Middle frontal gyrus (tissue), 1 donor: ENCODE measurements at regions not wholly inside any gene's neighbourhood (a gene's known extent, or its start where the extent isn't known, plus 50 kb on each side); places are given as distances from the start of the nearest gene placed in this dataset.

Experiments used
- DNase-seq: peaks from one replicate; pipeline ENCODE4 v3.0.0-alpha.2; 2015; ENCODE audit warnings: low spot score; ENCODE audit errors: extremely low spot score

DNA sequence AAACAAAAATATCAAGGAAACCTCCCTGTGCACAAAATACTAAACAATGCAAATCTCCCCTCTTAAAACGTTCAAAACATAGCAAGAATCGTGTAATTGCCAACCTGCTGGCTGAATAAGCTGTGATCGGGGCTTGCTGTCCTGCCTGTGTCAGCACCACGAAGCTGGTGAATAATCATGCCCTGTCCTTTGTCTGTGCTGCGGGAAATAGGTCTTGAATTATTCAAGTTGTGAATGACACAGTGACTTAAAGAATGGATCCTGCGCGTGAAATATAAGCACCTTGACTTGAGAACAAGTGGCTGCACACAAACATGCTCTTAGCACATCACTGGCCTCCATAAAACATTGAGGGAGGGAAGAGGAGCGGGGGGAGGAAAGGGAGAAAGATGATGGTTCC lies 130.2 kb downstream of the OAT start:
- no peak for DNase-seq

DNA sequence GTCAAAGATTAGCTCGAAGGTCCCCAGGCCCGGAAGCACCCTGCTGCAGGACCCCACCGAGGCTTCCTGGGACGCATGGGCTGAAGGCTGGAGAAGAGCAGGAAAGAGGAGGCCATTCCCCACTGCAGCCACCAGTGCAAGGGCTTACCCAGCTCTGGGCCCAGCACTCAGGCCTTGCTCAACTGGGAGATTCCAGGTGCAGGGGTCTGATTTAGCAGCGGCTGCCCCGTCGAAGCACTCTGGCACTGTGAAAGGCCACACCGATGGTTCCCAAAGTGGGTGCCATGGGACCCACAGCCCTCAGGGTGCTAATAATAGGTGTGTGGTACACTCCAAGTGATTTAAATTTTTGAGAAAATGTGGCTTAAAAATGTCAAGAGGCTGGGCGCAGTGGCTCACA lies 130.9 kb downstream of the OAT start:
- no peak for DNase-seq

GRCh38 chr10:124287071-124287685 lies 131.5 kb downstream of the OAT start:
- DNase-seq, result no peak

DNA sequence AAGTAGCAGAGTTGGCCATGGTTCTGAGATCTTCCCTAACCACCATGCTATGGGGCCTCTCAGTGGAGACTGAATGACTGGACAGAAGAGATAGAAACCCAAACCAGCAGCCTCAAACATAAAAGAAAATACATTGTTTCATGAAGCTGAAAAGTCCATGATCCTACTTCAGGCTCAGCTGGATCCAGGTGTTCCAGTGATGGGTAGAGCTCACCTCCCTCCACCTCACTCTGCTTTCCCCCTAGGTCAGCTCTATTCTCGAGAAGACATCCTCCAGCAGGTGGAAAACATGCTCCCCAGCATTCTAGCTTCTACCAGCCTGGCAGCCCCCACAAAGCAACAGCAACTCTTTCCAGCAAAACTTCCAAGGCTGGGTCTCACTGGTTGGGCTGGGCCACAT lies 132.1 kb downstream of the OAT start:
- no peak for DNase-seq

DNA sequence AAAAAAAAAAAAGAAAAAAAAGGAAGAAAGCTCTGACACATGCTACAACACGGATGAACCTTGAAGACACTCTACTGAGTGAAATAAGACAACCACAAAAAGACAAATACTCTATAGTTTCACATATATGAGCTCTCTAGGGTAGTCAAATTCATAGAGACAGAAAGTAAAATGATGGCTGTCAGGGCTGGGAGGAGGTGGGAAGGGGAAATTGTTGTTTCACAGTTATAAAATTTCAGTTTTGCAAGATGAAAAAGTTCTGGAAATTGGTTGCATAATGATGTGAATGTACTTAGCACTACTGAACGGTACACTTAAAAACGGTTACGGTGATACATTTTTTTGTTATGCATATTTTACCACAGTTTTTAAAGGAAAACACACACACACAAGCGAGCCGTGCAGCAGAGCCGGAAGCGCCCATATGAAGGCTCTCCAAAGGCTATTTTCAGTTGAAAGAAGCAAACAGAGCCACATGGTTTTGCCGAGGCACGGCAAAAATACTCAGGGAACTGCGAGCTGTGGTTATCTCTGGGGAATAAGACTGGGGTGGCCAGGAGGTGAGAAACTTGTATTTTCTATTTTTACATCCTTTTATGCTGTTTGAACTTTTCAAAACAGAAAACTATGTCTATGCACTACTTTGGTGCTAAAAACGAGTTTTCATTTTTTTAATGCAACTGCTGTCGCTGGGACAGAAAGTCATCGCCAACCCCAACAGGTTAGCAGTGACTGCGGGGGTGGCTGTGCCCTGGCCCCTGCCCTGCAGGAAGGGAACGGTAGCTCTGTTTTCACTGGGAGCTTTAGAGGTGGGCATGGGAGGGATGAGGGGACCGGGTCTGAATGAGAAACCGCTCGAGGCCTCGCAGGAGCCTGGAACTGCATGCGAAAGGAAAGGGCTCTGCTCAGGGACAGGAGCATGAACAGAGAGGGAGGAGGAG lies 132.9 kb downstream of the OAT start:
- peak; percentile 6 for DNase-seq

DNA sequence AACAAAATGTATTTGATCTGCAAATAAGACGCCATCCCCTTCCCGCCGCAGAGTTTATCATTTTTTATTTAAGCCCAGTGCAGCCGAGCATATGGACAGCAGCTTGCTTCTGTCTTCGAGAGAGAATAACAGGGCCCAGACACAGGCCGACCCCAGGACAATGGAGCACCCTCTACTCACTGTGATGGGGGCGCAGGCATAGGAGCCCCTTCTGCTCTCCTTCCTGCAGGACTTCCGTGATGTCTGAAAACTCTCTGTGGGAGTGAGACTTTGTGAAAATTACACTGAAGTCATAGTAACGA lies 134.8 kb downstream of the OAT start:
- no peak for DNase-seq

GRCh38 chr10:124283215-124283948 lies 135.3 kb downstream of the OAT start:
- no peak for DNase-seq

- DNase-seq, result no peak
Measured at GRCh38 chr10:124282326-124282725, 136.4 kb downstream of the OAT start.

DNA sequence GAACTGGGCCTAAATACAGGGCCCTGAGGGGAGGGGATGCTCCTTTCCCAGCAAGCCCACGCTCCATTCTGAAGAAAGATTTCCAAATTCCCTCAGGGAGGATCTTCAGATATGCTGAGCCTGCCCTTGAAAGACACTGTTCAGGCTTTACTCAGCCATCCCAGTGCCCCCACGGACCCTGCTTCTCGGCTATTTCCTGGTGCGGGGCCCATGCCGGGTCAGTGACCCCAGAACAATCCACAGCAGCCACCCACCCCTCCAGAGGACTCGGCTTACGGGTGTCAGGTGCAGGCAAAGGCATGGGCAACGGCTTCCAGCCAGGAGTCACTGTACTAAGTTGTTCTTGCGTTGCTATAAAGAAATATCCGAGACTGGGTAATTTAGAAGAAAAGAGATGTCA lies 137.1 kb downstream of the OAT start:
- DNase-seq, result no peak

- DNase-seq, result no peak
Measured at GRCh38 chr10:124280916-124281315, 137.8 kb downstream of the OAT start.

GRCh38 chr10:124279882-124280281 lies 138.8 kb downstream of the OAT start:
- no peak for DNase-seq

GRCh38 chr10:124279298-124279697 lies 139.4 kb downstream of the OAT start:
- no peak for DNase-seq

- no peak for DNase-seq
Measured at GRCh38 chr10:124278356-124278755, 140.4 kb downstream of the OAT start.

DNA sequence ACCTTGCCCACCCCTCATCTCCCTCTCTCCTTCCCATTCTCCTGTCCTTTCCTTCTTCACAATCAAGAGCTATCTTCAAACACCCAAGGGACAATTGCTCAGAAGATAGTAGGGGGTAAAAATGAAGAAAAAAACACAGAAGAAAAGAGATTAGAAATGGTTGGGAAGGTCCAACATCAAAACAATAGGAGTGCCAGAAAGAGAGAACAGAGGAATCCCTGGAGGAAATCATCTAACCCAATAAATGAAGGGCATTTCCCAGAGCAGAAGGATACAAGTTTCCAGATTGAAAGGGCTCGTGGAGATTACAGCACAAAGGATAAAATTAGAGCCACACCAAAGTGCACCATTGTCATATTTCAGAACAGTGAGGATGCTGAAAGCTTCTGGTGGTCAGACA lies 145.6 kb downstream of the OAT start:
- no peak for DNase-seq

- DNase-seq, result no peak
Measured at GRCh38 chr10:124271676-124272075, 147.0 kb downstream of the OAT start.

GRCh38 chr10:124270530-124271327 lies 148.0 kb downstream of the OAT start:
- no peak for DNase-seq

GRCh38 chr10:124268976-124269375 lies 149.7 kb downstream of the OAT start:
- no peak for DNase-seq

DNA sequence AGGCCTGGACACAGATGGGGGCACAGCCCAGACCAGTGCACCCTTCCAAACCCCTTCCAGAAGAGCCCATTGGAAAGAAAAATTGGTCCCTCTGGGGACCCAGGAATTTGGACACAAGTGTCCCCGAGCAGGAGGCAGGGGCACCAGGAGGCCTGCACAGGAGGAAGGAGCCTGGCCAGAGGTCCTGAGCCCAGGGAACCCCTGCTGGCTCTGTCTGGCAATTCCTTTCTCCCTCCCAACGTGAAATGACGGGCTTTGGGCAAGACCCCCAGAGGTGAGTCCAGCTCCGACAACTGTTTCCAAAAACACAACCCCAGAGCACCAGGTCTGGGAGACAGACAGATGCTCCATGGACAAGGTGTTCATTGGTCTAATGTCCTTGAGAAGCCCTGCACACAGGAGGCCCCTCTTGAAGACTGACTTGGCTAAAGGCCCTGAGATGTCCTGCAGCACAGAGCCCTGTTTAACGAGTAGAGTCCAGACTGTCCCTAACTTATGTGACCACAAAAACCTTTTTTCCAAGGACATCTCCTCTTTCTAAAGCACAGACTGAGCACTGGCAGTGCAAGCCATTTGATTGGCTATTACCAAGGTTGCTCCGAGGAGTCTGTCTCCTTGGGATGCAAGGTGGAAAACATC lies 150.7 kb downstream of the OAT start:
- no peak for DNase-seq

- DNase-seq, result no peak
Measured at GRCh38 chr10:124267231-124267885, 151.4 kb downstream of the OAT start.

DNA sequence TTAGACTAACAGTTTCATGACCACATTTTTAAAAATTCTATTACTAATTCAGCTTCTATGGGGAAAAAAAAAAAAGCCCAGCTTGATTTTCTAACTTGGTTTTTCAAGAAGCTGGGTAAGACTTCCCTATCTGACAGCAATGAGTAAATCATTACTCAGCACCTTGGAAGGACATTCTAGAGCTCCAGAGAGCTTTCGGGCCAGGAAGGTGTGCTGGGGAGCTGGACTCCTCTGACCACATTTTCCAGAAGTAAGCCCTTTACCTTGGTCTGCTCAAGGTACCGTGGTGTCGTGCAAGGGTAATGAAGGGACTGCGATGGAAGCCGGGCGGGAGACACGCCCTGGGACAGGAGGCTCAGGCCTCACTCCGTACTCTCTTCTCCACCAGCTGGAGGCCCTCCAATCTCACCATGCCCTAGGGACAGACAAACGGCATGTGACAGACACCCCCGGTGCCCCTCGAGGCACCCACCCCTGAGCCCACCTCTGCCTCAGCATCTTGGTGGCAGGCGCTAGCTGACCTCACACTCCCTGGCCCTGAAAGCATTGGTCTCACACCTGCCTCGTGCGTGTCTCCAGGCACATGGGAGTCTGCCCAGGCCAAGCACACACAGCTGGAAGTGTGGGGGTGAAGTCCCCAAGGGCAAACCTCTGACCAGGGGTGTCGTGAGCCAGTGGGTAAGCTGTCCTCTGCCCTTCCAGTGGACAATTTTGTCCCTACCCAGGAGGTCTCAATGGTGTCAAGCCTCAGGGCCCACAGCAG lies 152.1 kb downstream of the OAT start:
- DNase-seq, result no peak
